ENCODE measurements at regions not wholly inside any gene's neighbourhood (a gene's known extent, or its start where the extent isn't known, plus 50 kb on each side); places are given as distances from the start of the nearest gene placed in this dataset.

- DNase-seq = no peak
These were observed 76.6 kb upstream of the HSF2 start for GRCh38 chr6:122322824-122323223.

DNA sequence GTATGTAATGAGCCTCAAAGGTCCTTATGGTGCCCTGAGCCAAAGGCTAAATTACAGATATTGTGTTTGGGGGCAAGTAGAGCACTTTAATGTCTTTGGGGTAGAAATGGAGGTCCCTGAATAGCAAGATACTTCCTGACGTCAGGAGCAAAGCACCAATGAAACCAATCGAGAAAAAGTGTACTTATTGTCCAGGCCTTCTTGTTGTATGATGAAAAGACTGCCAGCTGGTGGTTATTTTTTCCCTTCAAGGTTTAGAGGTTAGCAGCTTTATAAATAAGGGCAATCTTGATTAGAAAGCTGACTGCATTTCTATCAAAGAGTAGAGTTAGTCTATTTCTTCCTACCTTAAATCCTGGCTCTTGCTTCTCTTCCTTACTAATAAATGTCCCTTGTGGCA lies 76.1 kb upstream of the HSF2 start:
- no peak for DNase-seq

- no peak for DNase-seq
These were observed 69.1 kb upstream of the HSF2 start for GRCh38 chr6:122330315-122330714.

DNA sequence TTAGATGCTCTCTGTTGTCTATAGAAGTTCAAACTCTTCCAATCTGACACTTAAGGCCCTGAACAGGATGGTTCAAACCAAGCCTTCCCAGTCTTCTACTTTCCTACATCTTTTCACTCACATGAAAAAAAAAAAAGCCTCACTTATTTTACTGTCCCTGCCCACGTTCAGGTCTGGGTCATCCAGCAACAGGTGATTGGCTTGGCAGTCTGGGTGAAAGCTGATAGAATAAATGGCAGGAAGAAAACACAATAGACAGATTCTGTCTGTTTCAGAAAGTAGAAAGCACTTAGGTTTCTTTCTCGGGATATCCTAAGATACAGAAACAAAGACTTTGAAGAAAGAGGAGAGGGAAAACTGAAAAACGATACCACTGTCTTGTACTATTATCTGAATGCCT lies 61.8 kb upstream of the HSF2 start:
- no peak for DNase-seq

DNA sequence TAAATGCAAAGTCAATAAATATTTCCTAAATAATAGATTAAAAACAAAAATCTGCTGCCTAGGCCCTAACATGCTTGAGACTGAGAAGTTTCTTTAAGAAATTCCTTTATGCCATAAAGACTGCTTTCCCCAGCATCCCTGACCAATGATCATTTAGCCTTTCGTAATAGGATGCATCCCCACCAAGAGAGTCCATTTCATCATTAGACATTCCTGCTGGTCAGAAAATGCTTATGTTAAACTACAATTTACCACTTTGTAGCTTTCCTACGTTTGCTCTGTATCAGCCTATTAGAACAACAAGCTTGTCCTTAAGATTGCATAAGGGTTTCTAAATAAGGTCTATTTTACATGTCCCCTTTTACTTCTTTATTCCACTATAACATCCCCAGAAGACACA lies 59.8 kb upstream of the HSF2 start:
- DNase-seq = no peak

DNA sequence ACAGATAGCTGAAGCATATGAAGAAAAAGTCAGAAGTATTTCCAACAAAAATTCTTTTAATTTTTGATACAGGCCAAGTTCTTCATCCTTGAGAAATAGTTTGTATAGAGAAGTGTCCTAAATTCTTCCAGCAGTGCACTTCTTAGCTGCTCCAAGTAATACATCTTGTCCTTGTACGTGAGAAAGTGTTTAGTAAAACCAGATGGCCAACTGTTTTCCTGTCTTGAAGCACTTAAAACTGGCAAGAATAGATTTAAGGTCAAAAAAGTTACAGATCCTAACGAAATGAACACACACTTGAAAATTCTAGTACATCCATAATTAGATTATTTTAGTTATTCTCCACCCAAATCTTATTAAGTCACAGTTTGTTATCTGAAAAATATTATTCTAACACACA lies 52.2 kb upstream of the HSF2 start:
- DNase-seq = no peak

GRCh38 chr6:122347751-122348150 lies 51.7 kb upstream of the HSF2 start:
- no peak for DNase-seq

All from amniotic stem cell (primary cell).